Stimulated activated naive CD4-positive, alpha-beta T cell (primary cell): ENCODE measurements at regions not wholly inside any gene's neighbourhood (a gene's known extent, or its start where the extent isn't known, plus 50 kb on each side); places are given as distances from the start of the nearest gene placed in this dataset.
"Not testable (repeated sequence)": the region's sequence is repeated elsewhere in the genome, so short reads cannot be mapped to it uniquely, and the experiment has no call there.

Experiments used
- DNase-seq, 6 experiments: peaks; one replicate each; lab custom pipeline; 2025; lab: John Stamatoyannopoulos, UW

GRCh38 chr10:109809954-109810353 lies 113.4 kb downstream of the XPNPEP1 start:
- DNase-seq = not testable (repeated sequence)

GRCh38 chr10:109801191-109801590 lies 122.1 kb downstream of the XPNPEP1 start:
- DNase-seq = not testable (repeated sequence)

- no peak for DNase-seq
Measured at GRCh38 chr10:109790647-109791046, 132.7 kb downstream of the XPNPEP1 start.

GRCh38 chr10:109784236-109784635 lies 139.1 kb downstream of the XPNPEP1 start:
- DNase-seq = no peak

GRCh38 chr10:109783286-109783685 lies 140.0 kb downstream of the XPNPEP1 start:
- no peak for DNase-seq

- no peak for DNase-seq
Measured at GRCh38 chr10:109780997-109781396, 142.3 kb downstream of the XPNPEP1 start.

GRCh38 chr10:109778993-109779392 lies 144.3 kb downstream of the XPNPEP1 start:
- no peak for DNase-seq

GRCh38 chr10:109774121-109774440 lies 149.2 kb downstream of the XPNPEP1 start:
- no peak for DNase-seq

GRCh38 chr10:109773288-109774120 lies 149.8 kb downstream of the XPNPEP1 start:
- no peak for DNase-seq

GRCh38 chr10:109770663-109771062 lies 152.6 kb downstream of the XPNPEP1 start:
- no peak for DNase-seq

- no peak for DNase-seq
Measured at GRCh38 chr10:109769966-109770365, 153.3 kb downstream of the XPNPEP1 start.

GRCh38 chr10:109765838-109766237 lies 157.5 kb downstream of the XPNPEP1 start:
- no peak for DNase-seq

GRCh38 chr10:109762555-109762954 lies 160.8 kb downstream of the XPNPEP1 start:
- DNase-seq = no peak

GRCh38 chr10:109757670-109758069 lies 165.6 kb downstream of the XPNPEP1 start:
- not testable (repeated sequence) for DNase-seq

- no peak for DNase-seq
Measured at GRCh38 chr10:109746861-109747260, 176.4 kb downstream of the XPNPEP1 start.

- no peak for DNase-seq
Measured at GRCh38 chr10:109744020-109744419, 179.3 kb downstream of the XPNPEP1 start.

GRCh38 chr10:109743574-109743973 lies 179.7 kb downstream of the XPNPEP1 start:
- DNase-seq = no peak

GRCh38 chr10:109743146-109743545 lies 180.2 kb downstream of the XPNPEP1 start:
- DNase-seq = no peak

GRCh38 chr10:109741712-109742111 lies 181.6 kb downstream of the XPNPEP1 start:
- no peak for DNase-seq

- DNase-seq = no peak
Measured at GRCh38 chr10:109740436-109740835, 182.9 kb downstream of the XPNPEP1 start.

- DNase-seq = no peak
Measured at GRCh38 chr10:109737626-109738025, 185.7 kb downstream of the XPNPEP1 start.

GRCh38 chr10:109737009-109737408 lies 186.3 kb downstream of the XPNPEP1 start:
- no peak for DNase-seq

GRCh38 chr10:109735776-109736175 lies 187.5 kb downstream of the XPNPEP1 start:
- no peak for DNase-seq
